WTC11 (cell line): ENCODE measurements at regions not wholly inside any gene's neighbourhood (a gene's known extent, or its start where the extent isn't known, plus 50 kb on each side); places are given as distances from the start of the nearest gene placed in this dataset.

Experiments
- ATAC-seq: fragments of 200-7000 bp; cut with Tn5 transposase; 2 replicates; pipeline ENCODE4 v1.10.0; 2021; ENCODE audit warnings: mild to moderate bottlenecking, moderate library complexity
- CTCF ChIA-PET: fragments of 300-600 bp; sonication (Branson Sonifier 250); formaldehyde crosslinking; loops from one replicate; lab custom pipeline; 2021; ENCODE audit warnings: antibody characterized with exemption; lab: Charles Lee
- POLR2A ChIA-PET: fragments of 350-600 bp; sonication (Branson Sonifier 250); formaldehyde crosslinking; loops from one replicate; lab custom pipeline; 2021; ENCODE audit warnings: antibody characterized with exemption; lab: Charles Lee
- DNase-seq: peaks from one replicate; pipeline ENCODE4 v3.0.0; 2021; ENCODE audit warnings: low spot score
- H3K27ac Mint-ChIP-seq: 2 replicates; pipeline ENCODE4 v1.8.0; 2021; ENCODE audit warnings: mixed read lengths
- H3K27me3 Mint-ChIP-seq: 2 replicates; pipeline ENCODE4 v1.8.0; 2021; ENCODE audit warnings: low read depth, mild to moderate bottlenecking, moderate library complexity, mixed read lengths
- H3K36me3 Mint-ChIP-seq: 2 replicates; pipeline ENCODE4 v1.8.0; 2021; ENCODE audit warnings: mixed read lengths
- H3K4me1 Mint-ChIP-seq: 2 replicates; pipeline ENCODE4 v1.8.0; 2022; ENCODE audit warnings: mixed read lengths
- H3K4me3 Mint-ChIP-seq: 2 replicates; pipeline ENCODE4 v1.8.0; 2021; ENCODE audit warnings: mild to moderate bottlenecking, moderate library complexity, mixed read lengths
- H3K9me3 Mint-ChIP-seq: 2 replicates; pipeline ENCODE4 v1.8.0; 2021; ENCODE audit warnings: mixed read lengths
- ATF1 ChIP-seq: sonication (generic); formaldehyde crosslinking; IDR thresholded peaks from 2 replicates; pipeline ENCODE4 v1.8.1; 2023; ENCODE audit warnings: mild to moderate bottlenecking, moderate library complexity, missing genetic modification reagents
- FOXP1 ChIP-seq: sonication (generic); formaldehyde crosslinking; IDR thresholded peaks from 2 replicates; pipeline ENCODE4 v1.8.0; 2022; ENCODE audit warnings: missing genetic modification reagents, mild to moderate bottlenecking, moderate library complexity, borderline replicate concordance
- GTF2I ChIP-seq: fragments of 250-450 bp; sonication (Bioruptor Pico); conservative IDR thresholded peaks from 2 replicates; pipeline ENCODE4 v1.4.0; 2021; ENCODE audit warnings: mild to moderate bottlenecking
- IRF2 ChIP-seq: sonication (generic); formaldehyde crosslinking; IDR thresholded peaks from 2 replicates; pipeline ENCODE4 v1.8.0; 2022; ENCODE audit warnings: low read depth, missing genetic modification reagents, borderline replicate concordance
- NFATC4 ChIP-seq: fragments of 250-450 bp; sonication (Bioruptor Pico); IDR thresholded peaks from 2 replicates; pipeline ENCODE4 v1.9.0; 2021; ENCODE audit warnings: mild to moderate bottlenecking
- NR2C2 ChIP-seq: sonication (generic); formaldehyde crosslinking; IDR thresholded peaks from 2 replicates; pipeline ENCODE4 v1.8.0; 2022; ENCODE audit warnings: mild to moderate bottlenecking, missing genetic modification reagents
- TP53 ChIP-seq: sonication (generic); formaldehyde crosslinking; IDR thresholded peaks from 2 replicates; pipeline ENCODE4 v1.8.1; 2023; ENCODE audit warnings: mild to moderate bottlenecking, missing genetic modification reagents
- TF ChIP-seq, protein P1 (sequence below): sonication (generic); formaldehyde crosslinking; IDR thresholded peaks from 2 replicates; pipeline ENCODE4 v1.8.0; 2022; ENCODE audit warnings: mild to moderate bottlenecking, missing genetic modification reagents
- TF ChIP-seq, protein P2 (sequence below): fragments of 250-450 bp; sonication (Bioruptor Pico); IDR thresholded peaks from 2 replicates; pipeline ENCODE4 v1.9.0; 2021; ENCODE audit warnings: mild to moderate bottlenecking
- TF ChIP-seq, protein P3 (sequence below): sonication (generic); formaldehyde crosslinking; IDR thresholded peaks from 2 replicates; pipeline ENCODE4 v1.8.1; 2023; ENCODE audit warnings: mild to moderate bottlenecking, missing genetic modification reagents, moderate library complexity
- TF ChIP-seq, protein P4 (sequence below): sonication (generic); formaldehyde crosslinking; IDR thresholded peaks from 2 replicates; pipeline ENCODE4 v1.8.0; 2023; ENCODE audit warnings: missing genetic modification reagents
- TF ChIP-seq, protein P5 (sequence below): sonication (generic); formaldehyde crosslinking; IDR thresholded peaks from 2 replicates; pipeline ENCODE4 v1.8.1; 2023; ENCODE audit warnings: mild to moderate bottlenecking, missing genetic modification reagents
- TF ChIP-seq, protein P6 (sequence below): fragments of 250-450 bp; sonication (Bioruptor Pico); conservative IDR thresholded peaks from 2 replicates; pipeline ENCODE4 v1.9.0; 2021; ENCODE audit warnings: mild to moderate bottlenecking
- TF ChIP-seq, protein P7 (sequence below): fragments of 250-450 bp; sonication (Bioruptor Pico); IDR thresholded peaks from 2 replicates; pipeline ENCODE4 v1.8.0; 2021; ENCODE audit warnings: mild to moderate bottlenecking
- TF ChIP-seq, protein P8 (sequence below): sonication (generic); formaldehyde crosslinking; IDR thresholded peaks from 2 replicates; pipeline ENCODE4 v1.8.0; 2023; ENCODE audit warnings: missing genetic modification reagents, mild to moderate bottlenecking, borderline replicate concordance

DNA sequence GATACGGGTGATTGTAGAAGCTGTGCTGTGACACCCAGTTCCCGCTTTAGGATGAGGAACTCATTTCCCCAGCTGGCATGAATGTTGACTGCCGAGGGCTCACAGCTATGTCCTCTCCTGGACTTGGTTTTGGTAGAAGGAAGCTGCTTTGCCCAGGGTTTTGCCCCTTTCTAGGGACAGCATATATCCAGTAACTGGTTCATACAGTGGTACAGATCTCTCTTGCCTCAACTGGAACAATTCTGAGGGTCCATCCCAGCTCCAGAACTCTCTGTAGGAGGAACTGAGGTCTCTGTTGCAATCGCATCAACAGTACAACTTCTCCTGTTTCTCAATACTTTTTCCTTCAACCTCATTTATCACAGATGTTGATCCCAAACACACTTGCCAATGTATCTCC, 54.5 kb upstream of the FNDC3B start (continued):
- TF ChIP-seq, protein P1, sequence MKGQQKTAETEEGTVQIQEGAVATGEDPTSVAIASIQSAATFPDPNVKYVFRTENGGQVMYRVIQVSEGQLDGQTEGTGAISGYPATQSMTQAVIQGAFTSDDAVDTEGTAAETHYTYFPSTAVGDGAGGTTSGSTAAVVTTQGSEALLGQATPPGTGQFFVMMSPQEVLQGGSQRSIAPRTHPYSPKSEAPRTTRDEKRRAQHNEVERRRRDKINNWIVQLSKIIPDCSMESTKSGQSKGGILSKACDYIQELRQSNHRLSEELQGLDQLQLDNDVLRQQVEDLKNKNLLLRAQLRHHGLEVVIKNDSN (CRISPR knock-in tag), result no peak
- TF ChIP-seq, all 79 proteins: peak for 0

DNA sequence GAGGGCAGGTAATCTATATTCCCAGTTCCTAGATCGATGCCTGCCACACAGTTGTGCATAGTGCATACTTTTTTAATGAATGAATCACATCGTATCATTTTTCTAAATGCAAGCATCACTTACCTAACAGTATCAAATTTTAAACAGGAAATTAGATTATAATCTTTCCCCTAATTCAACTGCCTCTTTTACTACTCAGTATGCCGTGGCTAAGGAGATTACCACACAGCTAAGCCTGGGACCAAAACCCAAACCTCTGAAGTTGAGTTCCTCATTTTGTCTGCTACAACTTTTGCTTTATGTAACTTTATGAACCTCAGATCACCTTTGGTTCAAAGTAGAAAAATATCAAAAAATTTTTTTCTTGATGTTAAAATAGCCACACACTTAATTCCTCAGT, 53.2 kb upstream of the FNDC3B start:
- ChIA-PET CTCF (no interaction called here), POLR2A (no interaction called here)
- DNase-seq (no peak), ATAC-seq (no peak)
- Mint-ChIP-seq H3K4me3 (no peak overlapping the region), H3K27ac (no peak overlapping the region), H3K9me3 (peaks cover 10% of the 10 kb centered on the region), H3K36me3 (no peaks in the 10 kb centered on the region), H3K4me1 (no peaks in the 10 kb centered on the region), H3K27me3 (no peaks in the 10 kb centered on the region)
- TF ChIP-seq, protein P2, sequence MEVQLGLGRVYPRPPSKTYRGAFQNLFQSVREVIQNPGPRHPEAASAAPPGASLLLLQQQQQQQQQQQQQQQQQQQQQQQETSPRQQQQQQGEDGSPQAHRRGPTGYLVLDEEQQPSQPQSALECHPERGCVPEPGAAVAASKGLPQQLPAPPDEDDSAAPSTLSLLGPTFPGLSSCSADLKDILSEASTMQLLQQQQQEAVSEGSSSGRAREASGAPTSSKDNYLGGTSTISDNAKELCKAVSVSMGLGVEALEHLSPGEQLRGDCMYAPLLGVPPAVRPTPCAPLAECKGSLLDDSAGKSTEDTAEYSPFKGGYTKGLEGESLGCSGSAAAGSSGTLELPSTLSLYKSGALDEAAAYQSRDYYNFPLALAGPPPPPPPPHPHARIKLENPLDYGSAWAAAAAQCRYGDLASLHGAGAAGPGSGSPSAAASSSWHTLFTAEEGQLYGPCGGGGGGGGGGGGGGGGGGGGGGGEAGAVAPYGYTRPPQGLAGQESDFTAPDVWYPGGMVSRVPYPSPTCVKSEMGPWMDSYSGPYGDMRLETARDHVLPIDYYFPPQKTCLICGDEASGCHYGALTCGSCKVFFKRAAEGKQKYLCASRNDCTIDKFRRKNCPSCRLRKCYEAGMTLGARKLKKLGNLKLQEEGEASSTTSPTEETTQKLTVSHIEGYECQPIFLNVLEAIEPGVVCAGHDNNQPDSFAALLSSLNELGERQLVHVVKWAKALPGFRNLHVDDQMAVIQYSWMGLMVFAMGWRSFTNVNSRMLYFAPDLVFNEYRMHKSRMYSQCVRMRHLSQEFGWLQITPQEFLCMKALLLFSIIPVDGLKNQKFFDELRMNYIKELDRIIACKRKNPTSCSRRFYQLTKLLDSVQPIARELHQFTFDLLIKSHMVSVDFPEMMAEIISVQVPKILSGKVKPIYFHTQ, result no peak
- no peak for TF ChIP-seq NR2C2
- TF ChIP-seq, protein P3, sequence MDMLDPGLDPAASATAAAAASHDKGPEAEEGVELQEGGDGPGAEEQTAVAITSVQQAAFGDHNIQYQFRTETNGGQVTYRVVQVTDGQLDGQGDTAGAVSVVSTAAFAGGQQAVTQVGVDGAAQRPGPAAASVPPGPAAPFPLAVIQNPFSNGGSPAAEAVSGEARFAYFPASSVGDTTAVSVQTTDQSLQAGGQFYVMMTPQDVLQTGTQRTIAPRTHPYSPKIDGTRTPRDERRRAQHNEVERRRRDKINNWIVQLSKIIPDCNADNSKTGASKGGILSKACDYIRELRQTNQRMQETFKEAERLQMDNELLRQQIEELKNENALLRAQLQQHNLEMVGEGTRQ, result no peak

DNA sequence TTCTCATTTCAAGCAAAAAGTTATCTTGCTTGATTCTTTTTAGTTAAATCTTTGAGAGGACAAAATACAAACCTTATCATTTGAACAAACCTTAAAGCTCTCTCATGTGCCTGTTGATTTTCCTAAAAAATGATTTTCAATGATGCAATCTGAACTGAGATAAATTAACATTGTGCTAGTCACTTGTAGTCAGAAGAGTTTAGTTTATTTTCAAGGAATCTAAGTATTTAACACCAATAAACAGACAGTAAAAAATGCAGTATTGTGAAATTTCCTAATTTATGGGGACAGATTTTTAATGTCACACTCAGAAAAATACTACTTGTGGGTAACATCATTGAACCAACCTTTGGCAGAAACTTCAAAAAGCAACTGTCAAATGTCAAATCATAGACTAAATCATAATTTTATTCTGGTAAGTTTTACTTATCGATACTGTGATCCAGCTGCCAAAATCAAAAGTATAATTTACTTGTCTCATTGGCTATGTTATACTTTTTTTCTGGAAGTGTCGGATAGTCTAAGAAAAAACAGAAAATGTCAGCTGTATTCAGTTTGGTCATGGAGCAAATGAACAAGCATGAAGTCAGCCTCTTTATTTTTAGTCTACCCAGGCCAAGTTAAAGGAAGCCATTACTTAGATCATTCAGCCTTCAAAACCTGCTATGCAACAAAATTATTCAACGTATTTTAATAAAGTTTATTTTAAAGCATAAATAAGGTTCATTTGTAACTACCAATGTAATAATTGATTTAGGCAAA, 52.4 kb upstream of the FNDC3B start:
- Mint-ChIP-seq H3K36me3 (no peaks in the 10 kb centered on the region), H3K4me3 (no peak overlapping the region), H3K4me1 (no peaks in the 10 kb centered on the region), H3K27me3 (no peaks in the 10 kb centered on the region), H3K27ac (no peak overlapping the region), H3K9me3 (peaks cover 10% of the 10 kb centered on the region)
- ATAC-seq (no peak), DNase-seq (no peak)
- POLR2A ChIA-PET, result no interaction called here
- CTCF ChIA-PET, result no interaction called here
- TF ChIP-seq IRF2 (CRISPR knock-in tag) (no peak), FOXP1 (CRISPR knock-in tag) (no peak), GTF2I (CRISPR knock-in tag) (no peak), TP53 (CRISPR knock-in tag) (no peak), ATF1 (CRISPR knock-in tag) (no peak), NFATC4 (CRISPR knock-in tag) (no peak)
- TF ChIP-seq, protein P4, sequence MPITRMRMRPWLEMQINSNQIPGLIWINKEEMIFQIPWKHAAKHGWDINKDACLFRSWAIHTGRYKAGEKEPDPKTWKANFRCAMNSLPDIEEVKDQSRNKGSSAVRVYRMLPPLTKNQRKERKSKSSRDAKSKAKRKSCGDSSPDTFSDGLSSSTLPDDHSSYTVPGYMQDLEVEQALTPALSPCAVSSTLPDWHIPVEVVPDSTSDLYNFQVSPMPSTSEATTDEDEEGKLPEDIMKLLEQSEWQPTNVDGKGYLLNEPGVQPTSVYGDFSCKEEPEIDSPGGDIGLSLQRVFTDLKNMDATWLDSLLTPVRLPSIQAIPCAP (CRISPR knock-in tag), result no peak
- TF ChIP-seq, protein P5, sequence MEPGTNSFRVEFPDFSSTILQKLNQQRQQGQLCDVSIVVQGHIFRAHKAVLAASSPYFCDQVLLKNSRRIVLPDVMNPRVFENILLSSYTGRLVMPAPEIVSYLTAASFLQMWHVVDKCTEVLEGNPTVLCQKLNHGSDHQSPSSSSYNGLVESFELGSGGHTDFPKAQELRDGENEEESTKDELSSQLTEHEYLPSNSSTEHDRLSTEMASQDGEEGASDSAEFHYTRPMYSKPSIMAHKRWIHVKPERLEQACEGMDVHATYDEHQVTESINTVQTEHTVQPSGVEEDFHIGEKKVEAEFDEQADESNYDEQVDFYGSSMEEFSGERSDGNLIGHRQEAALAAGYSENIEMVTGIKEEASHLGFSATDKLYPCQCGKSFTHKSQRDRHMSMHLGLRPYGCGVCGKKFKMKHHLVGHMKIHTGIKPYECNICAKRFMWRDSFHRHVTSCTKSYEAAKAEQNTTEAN (CRISPR knock-in tag), result no peak
- TF ChIP-seq, protein P6, sequence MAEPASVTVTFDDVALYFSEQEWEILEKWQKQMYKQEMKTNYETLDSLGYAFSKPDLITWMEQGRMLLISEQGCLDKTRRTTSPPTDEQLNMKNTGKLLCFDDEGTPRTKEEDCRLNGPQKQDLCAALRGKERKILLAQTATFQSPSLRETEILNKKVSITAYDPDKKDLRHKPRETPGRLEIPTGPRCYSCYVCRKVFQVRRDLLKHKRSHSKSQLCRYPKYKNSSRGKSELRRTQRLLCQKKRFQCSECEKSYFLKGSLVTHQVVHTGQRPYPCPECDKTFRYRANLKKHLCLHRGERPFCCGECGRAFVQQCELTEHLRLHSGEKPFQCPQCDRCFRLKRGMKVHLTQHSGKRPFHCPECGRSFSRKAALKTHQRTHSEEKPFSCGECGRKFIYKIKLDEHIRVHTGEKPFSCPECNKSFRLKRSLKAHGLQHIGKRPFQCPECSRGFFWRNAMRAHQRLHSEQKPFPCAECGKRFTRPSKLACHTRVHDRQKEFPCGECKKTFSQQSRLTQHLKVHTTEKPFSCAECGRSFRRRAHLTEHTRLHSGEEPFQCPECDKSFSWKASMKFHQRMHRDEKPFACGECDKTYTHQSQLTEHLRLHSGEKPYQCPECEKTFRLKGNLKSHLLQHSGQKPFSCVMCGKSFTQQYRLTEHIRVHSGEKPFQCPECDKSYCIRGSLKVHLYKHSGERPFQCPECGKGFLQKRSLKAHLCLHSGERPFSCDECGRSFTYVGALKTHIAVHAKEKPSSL, result no peak
- TF ChIP-seq, protein P7, sequence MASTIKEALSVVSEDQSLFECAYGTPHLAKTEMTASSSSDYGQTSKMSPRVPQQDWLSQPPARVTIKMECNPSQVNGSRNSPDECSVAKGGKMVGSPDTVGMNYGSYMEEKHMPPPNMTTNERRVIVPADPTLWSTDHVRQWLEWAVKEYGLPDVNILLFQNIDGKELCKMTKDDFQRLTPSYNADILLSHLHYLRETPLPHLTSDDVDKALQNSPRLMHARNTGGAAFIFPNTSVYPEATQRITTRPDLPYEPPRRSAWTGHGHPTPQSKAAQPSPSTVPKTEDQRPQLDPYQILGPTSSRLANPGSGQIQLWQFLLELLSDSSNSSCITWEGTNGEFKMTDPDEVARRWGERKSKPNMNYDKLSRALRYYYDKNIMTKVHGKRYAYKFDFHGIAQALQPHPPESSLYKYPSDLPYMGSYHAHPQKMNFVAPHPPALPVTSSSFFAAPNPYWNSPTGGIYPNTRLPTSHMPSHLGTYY (CRISPR knock-in tag), result no peak
- TF ChIP-seq, protein P8, sequence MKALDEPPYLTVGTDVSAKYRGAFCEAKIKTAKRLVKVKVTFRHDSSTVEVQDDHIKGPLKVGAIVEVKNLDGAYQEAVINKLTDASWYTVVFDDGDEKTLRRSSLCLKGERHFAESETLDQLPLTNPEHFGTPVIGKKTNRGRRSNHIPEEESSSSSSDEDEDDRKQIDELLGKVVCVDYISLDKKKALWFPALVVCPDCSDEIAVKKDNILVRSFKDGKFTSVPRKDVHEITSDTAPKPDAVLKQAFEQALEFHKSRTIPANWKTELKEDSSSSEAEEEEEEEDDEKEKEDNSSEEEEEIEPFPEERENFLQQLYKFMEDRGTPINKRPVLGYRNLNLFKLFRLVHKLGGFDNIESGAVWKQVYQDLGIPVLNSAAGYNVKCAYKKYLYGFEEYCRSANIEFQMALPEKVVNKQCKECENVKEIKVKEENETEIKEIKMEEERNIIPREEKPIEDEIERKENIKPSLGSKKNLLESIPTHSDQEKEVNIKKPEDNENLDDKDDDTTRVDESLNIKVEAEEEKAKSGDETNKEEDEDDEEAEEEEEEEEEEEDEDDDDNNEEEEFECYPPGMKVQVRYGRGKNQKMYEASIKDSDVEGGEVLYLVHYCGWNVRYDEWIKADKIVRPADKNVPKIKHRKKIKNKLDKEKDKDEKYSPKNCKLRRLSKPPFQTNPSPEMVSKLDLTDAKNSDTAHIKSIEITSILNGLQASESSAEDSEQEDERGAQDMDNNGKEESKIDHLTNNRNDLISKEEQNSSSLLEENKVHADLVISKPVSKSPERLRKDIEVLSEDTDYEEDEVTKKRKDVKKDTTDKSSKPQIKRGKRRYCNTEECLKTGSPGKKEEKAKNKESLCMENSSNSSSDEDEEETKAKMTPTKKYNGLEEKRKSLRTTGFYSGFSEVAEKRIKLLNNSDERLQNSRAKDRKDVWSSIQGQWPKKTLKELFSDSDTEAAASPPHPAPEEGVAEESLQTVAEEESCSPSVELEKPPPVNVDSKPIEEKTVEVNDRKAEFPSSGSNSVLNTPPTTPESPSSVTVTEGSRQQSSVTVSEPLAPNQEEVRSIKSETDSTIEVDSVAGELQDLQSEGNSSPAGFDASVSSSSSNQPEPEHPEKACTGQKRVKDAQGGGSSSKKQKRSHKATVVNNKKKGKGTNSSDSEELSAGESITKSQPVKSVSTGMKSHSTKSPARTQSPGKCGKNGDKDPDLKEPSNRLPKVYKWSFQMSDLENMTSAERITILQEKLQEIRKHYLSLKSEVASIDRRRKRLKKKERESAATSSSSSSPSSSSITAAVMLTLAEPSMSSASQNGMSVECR (CRISPR knock-in tag), result no peak
